Activated T-cell treated with anti-CD3 and anti-CD28 coated beads, Interleukin-2, amount 50 U/mL, for 48 hours (primary cell): ENCODE measurements at regions not wholly inside any gene's neighbourhood (a gene's known extent, or its start where the extent isn't known, plus 50 kb on each side); places are given as distances from the start of the nearest gene placed in this dataset.
"Not testable (repeated sequence)": the region's sequence is repeated elsewhere in the genome, so short reads cannot be mapped to it uniquely, and the experiment has no call there.

Experiments
- DNase-seq, 2 experiments: peaks; one replicate each; pipeline ENCODE4 v3.0.0-alpha.2; 2020

DNA sequence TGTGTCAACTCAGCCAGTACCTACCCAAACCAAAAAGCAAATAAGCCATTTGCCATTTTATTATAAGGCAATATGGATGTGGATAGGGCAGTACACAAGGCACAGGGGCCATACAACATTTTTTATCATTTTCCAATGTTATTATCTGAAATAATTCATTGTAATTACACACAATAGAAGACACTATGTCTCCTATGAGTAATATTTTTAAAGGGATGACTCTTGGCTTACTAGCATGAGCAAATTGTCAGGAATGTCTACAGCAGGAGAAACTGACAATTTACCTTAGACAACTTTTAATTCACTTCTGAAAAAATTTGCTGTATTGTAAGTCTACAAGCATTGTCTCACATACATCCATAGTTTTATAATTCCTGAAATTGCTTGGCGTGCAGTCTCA lies 1193.9 kb upstream of the CELF4 start:
- no peak for DNase-seq

DNA sequence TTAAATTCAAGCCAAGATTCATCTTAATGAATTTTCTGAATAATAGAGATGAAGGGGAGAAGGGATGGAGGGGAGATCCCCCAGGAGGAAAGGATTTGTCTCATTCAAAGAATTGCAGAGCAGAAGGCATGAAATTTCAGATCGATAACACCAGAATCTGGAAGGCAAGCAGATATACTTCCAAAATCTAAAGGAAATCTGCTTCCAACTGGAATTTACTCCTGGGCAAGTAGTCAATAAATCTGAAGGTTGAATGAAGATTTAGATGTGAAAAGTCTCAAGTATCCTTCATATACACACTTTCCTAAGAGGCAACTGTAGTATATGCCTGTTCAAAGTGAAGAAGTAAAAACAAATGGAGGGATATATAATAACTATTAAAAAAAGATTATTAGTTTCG lies 1190.8 kb upstream of the CELF4 start:
- DNase-seq: no peak

DNA sequence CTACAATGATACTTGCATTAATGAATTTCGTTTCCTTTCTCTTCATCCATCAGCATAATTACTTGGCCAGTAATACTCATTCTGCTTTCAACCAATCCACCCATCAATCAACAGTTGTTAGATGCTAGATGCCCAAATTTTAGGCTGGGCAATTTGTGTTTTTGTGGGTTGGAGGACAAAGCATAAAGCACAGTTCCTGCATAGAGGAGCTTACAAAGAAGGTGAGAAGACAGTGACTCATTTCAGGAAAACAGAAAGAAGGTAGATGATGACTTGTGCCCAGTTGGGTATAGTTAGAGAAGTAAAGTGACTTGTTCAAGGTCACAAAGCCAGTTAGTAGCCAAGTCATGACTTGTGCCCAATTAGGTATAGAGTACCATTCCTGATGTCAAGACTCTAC lies 1186.8 kb upstream of the CELF4 start:
- DNase-seq: no peak

GRCh38 chr18:38751898-38752297 lies 1186.3 kb upstream of the CELF4 start:
- no peak for DNase-seq

- DNase-seq: no peak
Observed at GRCh38 chr18:38751211-38751610, 1185.6 kb upstream of the CELF4 start.

DNA sequence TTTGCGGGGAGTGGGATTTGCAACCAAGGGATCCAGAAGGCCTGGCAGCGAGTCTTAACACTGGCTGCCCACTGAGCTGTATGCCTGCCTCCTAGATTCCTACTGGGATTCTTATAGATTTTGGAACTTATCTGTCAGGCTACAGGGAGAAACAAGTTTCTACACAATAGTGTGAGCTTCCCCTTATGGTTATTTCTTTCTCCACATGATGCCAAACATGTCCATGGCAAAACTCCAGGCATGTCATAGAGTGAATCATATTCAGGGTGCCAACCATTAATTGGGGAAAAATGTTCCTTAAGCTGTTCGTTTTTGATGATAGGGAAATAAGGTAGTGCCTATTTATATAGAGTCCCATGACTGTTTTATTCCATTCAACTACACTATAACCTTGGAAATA lies 1185.2 kb upstream of the CELF4 start:
- DNase-seq: no peak

- no peak for DNase-seq
Observed at GRCh38 chr18:38747153-38747552, 1181.6 kb upstream of the CELF4 start.

GRCh38 chr18:38720181-38720580 lies 1154.6 kb upstream of the CELF4 start:
- not testable (repeated sequence) for DNase-seq

DNA sequence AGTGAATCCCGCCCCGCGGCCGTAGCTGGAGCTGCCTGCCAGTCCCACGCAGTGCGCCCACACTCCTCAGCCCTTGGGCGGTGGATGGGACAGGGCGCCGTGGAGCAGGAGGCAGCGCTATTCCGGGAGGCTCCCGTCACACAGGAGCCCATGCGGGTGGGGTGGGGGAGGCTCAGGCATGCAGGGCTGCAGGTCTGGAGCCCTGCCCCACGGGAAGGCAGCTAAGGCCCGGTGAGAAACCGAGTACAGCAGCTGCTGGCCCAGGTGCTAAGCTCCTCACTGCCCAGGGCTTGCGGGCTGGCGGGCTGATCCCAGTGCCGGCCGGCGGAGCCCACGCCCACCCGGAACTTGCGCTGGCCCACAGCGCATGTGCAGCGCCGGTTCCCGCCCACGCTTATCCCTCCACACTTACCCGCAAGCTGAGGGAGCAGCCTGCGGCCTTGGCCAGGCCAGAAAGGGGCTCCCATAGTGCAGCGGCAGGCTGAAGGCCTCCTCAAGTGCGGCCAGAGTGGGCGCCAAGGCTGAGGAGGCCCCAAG lies 1152.8 kb upstream of the CELF4 start:
- no peak for DNase-seq

DNA sequence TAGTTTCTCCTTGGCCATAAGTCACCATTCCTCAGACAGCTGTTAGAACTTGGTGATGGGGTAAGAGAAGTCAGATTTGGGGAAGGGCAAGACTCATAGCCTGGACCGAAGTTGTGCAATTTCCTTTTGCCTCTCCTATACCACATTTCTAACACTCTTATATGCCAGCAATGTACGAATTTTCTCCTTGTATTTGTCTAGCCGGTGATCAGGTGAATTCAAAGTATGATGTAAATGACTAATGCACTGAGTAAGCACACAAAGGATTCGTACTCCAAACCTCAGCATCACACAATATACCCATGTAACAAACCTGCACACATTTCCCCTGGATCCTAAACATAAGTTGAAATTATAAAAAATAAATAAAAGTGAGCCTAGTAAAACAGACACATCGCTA lies 1143.5 kb upstream of the CELF4 start:
- DNase-seq: no peak

DNA sequence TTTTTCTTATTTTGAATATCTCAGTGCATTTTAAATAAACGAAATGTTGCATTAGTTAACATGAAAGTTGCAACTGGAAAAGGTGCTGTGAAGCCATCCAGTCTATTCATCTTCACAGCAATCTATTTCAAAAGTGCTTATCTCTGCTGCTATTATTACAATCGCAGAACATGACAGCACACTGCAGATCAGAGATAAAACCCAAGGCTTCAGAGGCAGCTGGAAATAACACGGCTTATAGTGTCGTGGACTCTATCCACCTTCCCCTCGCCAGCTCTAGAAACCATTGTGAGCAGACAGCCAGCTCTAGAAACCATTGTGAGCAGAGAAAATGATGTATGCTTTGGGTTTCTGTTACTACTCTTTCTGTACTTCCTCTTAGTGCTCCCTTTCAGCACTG lies 1140.8 kb upstream of the CELF4 start:
- no peak for DNase-seq

GRCh38 chr18:38698088-38698487 lies 1132.5 kb upstream of the CELF4 start:
- DNase-seq: no peak

DNA sequence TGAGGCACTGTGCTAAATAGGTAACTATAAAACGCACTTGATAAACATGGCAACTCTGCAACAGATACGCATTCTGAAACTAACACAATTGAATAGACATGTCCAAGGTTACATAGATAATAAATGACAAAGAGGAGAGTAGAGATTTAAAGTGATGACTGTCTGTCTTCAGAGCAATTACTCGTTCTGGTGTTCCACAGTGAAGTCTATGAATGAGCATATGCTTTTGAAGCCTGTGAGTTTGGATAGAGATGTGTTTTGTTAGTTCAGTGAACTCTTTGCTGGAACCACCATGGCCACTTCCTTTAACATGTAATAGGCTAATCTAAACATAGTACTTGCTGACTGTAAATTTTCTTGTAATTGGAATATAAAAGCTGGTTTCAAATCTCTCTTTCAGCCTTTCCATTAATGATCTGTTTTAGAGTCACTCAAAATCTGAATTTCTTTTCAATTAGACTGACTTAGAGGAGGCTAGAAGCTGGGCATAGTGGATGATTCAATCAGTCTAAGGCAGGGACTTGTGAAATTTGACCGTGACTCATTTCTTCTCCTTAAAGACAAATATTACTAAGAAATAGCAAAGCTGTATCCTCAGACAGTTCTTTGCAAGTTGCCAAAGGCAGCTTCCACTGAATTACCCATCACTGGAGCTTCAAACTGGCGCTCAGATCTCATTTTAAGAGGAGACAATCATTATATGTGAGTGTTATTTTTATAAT lies 1130.1 kb upstream of the CELF4 start:
- no peak for DNase-seq

DNA sequence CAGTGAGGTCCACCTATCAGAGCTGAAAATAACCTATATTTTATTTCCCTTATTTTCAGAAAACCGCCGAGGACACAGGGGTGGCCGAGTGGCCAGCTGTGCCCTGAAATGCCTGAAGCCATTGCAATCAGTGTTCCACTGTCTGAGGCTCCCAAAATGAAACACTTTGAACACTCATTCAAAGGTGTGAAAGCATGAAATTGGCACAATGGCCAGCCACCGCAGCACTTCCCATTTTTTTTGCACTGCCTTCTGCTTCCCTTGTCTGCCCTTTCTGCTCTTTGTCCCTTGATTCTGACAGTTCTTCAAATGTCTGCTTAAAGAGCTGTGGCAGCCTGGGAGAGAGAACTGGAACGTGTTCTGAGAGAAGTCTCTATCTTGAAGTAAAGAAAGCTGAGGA lies 1127.5 kb upstream of the CELF4 start:
- DNase-seq: no peak

DNA sequence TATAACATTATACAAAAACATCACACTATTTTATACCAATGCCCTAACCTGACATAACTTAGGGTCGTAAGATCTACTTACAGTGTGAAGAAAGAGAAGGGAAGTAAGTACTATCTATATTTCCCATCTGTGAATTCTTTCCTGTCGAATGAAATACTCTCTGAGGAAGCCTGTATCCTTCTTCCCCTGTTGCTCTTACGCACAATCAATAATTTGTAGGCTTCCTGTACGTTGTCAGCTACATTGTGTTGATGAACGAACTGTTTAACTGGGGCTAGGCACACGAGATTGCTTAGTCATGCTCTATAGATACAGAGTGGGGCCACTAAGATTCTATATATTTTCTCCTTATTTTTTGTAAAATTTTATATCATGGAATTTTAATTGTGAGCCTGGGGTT lies 1125.0 kb upstream of the CELF4 start:
- no peak for DNase-seq

DNA sequence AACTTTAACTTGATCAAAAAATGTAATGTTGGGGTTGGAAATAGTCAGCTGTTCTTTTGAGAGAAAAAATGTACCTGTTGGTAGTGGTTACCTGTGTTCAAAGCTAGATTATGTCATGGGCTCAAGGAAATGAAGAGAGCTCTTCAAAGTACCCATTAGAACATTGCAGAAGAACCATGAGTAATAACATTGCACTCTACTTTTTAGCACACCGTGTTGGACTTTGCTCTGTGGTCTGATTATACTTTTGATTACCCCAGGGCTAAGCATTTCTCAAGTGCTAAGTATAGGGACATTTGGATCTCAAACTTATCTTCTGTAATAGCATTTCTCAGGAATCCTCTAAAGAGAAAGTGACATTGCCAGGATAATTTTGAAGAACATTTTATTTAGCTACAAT lies 1122.8 kb upstream of the CELF4 start:
- DNase-seq: no peak

DNA sequence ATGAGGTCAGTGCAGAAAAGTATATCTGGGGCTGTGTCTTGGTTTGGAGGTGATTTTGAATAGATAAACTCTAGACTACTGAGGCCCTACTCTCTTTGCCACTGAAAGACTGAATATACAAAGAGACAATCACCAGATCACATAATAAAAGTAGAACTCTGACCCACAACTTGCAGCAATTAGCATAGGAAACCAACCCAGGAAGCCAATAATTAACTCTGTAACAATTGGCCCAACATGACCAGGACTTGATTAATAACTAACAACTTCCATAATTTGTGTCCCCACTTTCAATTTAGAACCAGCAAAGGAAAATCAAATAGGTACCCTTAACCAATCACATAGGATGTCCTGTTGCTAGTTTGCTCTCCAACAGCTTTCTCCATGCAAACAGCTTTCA lies 1104.9 kb upstream of the CELF4 start:
- no peak for DNase-seq

GRCh38 chr18:38664929-38665328 lies 1099.3 kb upstream of the CELF4 start:
- no peak for DNase-seq

DNA sequence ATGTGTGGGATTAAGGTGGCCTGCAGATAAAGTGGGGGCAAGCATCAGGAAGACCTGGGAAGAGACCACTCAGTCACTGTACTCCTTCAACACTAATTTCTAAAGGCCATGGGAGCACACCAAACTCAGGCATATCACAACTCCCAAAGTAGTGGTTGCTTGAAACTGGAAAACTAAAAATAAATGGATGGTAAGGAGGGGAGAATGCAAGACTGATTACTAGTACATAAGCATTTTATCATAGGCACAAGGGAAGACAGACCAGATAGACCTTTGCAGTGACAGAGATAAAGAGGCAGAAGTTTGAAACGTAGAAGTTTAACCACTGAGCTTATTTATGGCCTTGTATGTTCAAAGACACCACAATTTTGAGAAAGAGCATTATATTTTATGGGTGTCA lies 1098.1 kb upstream of the CELF4 start:
- no peak for DNase-seq

GRCh38 chr18:38663270-38663669 lies 1097.7 kb upstream of the CELF4 start:
- no peak for DNase-seq

GRCh38 chr18:38654946-38655345 lies 1089.3 kb upstream of the CELF4 start:
- no peak for DNase-seq

DNA sequence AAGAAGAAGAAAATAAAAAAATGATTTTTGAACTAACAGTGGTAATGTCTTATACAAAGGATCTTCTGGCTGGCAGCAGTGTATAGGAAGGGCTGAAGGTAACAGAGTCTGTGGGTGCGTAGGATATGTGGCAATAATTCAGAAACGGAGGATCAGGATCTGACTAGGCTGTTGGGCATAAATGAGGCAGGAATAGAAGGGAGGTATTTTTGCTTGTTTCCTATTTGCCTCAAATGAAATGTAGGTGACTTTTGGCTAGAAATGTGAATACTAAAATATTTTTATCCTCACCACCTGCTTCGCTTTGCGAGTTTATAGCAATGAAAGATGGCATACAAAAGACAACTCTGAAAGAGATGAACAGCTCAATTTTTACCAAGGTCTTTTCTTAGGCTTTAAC lies 1086.1 kb upstream of the CELF4 start:
- DNase-seq: no peak

- no peak for DNase-seq
Observed at GRCh38 chr18:38648179-38648578, 1082.6 kb upstream of the CELF4 start.

DNA sequence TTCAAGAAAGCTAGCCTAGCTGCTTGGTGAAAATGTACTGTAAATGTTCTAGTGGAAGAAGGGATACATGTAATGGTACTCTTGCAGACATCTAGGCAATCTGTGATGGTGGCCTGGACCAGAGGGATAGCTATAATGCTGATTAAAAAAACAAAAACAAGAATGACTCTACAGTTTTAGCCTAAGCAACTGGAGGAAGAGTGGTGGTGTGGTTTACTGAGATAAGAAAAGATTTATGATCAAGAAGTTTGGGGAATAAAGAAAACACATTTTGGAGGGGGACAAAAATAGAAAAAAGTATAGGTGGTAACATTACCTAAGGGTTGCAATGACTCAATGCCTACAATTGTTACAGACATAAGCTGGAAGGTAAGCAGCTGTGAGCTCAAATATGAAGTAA lies 1080.7 kb upstream of the CELF4 start:
- DNase-seq: no peak
